ENCODE measurements at regions not wholly inside any gene's neighbourhood (a gene's known extent, or its start where the extent isn't known, plus 50 kb on each side); places are given as distances from the start of the nearest gene placed in this dataset.

DNA sequence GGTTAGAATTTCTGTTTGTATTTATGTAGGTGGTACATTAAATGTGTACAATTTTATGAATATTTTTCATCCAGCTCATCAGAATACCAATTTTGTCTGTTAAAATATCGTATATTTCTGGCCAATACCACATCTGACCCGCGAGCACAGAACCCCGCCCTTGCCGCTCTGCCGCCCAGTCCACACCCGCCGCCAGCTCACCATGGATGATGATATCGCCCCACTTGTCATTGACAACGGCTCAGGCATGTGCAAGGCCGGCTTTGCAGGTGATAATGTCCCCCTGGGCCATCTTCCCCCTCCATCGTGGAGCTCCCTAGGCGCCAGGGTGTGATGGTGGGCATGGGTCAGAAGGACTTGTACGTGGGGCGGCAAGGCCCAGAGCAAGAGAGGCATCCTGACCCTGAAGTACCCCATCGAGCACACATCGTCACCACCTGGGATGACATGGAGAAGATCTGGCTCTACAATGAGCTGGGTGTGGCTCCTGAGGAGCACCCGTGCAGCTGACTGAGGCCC lies 153.2 kb downstream of the CAVIN4 start:
- DNase-seq (ENCODE audit: low spot score) (no peak), FAIRE-seq (no peak), ATAC-seq (no peak)
- Histone ChIP-seq H3K79me2 (ENCODE audit: insufficient read depth, low read length) (no peaks in the 10 kb centered on the region), H3K4me1 (ENCODE audit: insufficient read depth, low read length) (no peaks in the 10 kb centered on the region), H3K27me3 (ENCODE audit: control insufficient read depth in 1 of 2, insufficient read depth in 2 of 2, low read length in 2 of 2) (no peaks in the 10 kb centered on the region), H3K9ac (ENCODE audit: insufficient read depth, low read depth, low read length) (no peak overlapping the region), H3K27ac (ENCODE audit: extremely low read length, insufficient read depth, low read length) (no peak overlapping the region), H3K4me3 (replicated peaks in 1 of 3; ENCODE audit: insufficient read depth in 1 of 3, low read depth in 2 of 3, low read length in 3 of 3) (no peak overlapping the region), H3K9me3 (ENCODE audit: low read length) (no peaks in the 10 kb centered on the region), H3K4me2 (ENCODE audit: low read depth, low read length) (no peak overlapping the region), H4K20me1 (ENCODE audit: insufficient read depth, low read length) (no peaks in the 10 kb centered on the region), H3K36me3 (replicated peaks in 1 of 2; ENCODE audit: control insufficient read depth in 1 of 2, insufficient read depth in 2 of 2, low read length in 2 of 2) (no peaks in the 10 kb centered on the region), H2AFZ (ENCODE audit: low read length) (no peak overlapping the region)
- TF ChIP-seq, protein P1, sequence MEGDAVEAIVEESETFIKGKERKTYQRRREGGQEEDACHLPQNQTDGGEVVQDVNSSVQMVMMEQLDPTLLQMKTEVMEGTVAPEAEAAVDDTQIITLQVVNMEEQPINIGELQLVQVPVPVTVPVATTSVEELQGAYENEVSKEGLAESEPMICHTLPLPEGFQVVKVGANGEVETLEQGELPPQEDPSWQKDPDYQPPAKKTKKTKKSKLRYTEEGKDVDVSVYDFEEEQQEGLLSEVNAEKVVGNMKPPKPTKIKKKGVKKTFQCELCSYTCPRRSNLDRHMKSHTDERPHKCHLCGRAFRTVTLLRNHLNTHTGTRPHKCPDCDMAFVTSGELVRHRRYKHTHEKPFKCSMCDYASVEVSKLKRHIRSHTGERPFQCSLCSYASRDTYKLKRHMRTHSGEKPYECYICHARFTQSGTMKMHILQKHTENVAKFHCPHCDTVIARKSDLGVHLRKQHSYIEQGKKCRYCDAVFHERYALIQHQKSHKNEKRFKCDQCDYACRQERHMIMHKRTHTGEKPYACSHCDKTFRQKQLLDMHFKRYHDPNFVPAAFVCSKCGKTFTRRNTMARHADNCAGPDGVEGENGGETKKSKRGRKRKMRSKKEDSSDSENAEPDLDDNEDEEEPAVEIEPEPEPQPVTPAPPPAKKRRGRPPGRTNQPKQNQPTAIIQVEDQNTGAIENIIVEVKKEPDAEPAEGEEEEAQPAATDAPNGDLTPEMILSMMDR (CRISPR knock-in tag; IDR thresholded peaks at IDR 0.05), result no peak
- TF ChIP-seq HES4 (CRISPR knock-in tag; IDR thresholded peaks at IDR 0.05; ENCODE audit: borderline replicate concordance), result no peak
- 58% methylated on average over 13 of the region's 18 CpGs for WGBS (ENCODE audit: low lambda C conversion rate)
- BruUV-seq (replicated peaks), result no TSS peak
- in situ Hi-C loops (cut with HindIII; ENCODE audit: extremely low pct_ligation_motif_present, low pct_unique_long_range_greater_than_20kb) (no loop called here), intact Hi-C loops (cut with micrococcal nuclease; ENCODE audit: unreplicated experiment) (no loop called here)
- ChIA-PET CTCF (ENCODE audit: low intra/inter-chr PET ratio, low total read pairs) (no interaction called here), POLR2A (no interaction called here)

DNA sequence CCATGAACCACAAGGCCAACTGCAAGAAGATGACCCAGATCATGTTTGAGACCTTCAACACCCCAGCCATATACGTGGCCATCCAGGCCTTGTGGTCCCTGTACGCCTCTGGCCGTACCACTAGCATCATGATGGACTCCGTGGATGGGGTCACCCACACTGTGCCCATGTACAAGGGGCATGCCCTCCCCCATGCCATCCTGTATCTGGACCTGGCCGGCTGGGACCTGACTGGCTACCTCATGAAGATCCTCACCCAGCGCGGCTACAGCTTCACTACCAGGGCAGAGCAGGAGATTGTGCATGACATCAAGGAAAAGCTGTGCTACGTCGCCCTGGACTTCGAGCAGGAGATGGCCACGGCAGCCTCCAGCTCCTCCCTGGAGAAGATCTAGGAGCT lies 153.7 kb downstream of the CAVIN4 start:
- Histone ChIP-seq H3K9ac (ENCODE audit: insufficient read depth, low read depth, low read length) (no peak overlapping the region), H3K4me2 (ENCODE audit: low read depth, low read length) (no peak overlapping the region), H3K27me3 (ENCODE audit: control insufficient read depth in 1 of 2, insufficient read depth in 2 of 2, low read length in 2 of 2) (no peaks in the 10 kb centered on the region), H4K20me1 (ENCODE audit: insufficient read depth, low read length) (no peaks in the 10 kb centered on the region), H3K9me3 (ENCODE audit: low read length) (no peaks in the 10 kb centered on the region), H3K79me2 (ENCODE audit: insufficient read depth, low read length) (no peaks in the 10 kb centered on the region), H3K27ac (ENCODE audit: extremely low read length, insufficient read depth, low read length) (no peak overlapping the region), H3K4me3 (replicated peaks in 1 of 3; ENCODE audit: insufficient read depth in 1 of 3, low read depth in 2 of 3, low read length in 3 of 3) (no peak overlapping the region), H2AFZ (ENCODE audit: low read length) (no peak overlapping the region), H3K36me3 (replicated peaks in 1 of 2; ENCODE audit: control insufficient read depth in 1 of 2, insufficient read depth in 2 of 2, low read length in 2 of 2) (no peaks in the 10 kb centered on the region), H3K4me1 (ENCODE audit: insufficient read depth, low read length) (no peaks in the 10 kb centered on the region)
- no CpG with 5 or more reads among the region's 11 CpGs for WGBS (ENCODE audit: low lambda C conversion rate)
- BruUV-seq (replicated peaks), result no TSS peak
- DNase-seq (ENCODE audit: low spot score) (no peak), FAIRE-seq (no peak), ATAC-seq (no peak)
- CTCF ChIA-PET (ENCODE audit: low intra/inter-chr PET ratio, low total read pairs), result no interaction called here
- in situ Hi-C loops (cut with HindIII; ENCODE audit: extremely low pct_ligation_motif_present, low pct_unique_long_range_greater_than_20kb), result no loop called here
- POLR2A ChIA-PET, result no interaction called here
- intact Hi-C loops (cut with micrococcal nuclease; ENCODE audit: unreplicated experiment), result no loop called here
- TF ChIP-seq ZNF160 (CRISPR knock-in tag; IDR thresholded peaks at IDR 0.05), result no peak
- TF ChIP-seq TBL1XR1 (IDR thresholded peaks at IDR 0.05; ENCODE audit: borderline replicate concordance, low read length, partially characterized antibody), result no peak
- TF ChIP-seq ZNF451 (CRISPR knock-in tag; IDR thresholded peaks at IDR 0.05), result no peak
- TF ChIP-seq, protein P2, sequence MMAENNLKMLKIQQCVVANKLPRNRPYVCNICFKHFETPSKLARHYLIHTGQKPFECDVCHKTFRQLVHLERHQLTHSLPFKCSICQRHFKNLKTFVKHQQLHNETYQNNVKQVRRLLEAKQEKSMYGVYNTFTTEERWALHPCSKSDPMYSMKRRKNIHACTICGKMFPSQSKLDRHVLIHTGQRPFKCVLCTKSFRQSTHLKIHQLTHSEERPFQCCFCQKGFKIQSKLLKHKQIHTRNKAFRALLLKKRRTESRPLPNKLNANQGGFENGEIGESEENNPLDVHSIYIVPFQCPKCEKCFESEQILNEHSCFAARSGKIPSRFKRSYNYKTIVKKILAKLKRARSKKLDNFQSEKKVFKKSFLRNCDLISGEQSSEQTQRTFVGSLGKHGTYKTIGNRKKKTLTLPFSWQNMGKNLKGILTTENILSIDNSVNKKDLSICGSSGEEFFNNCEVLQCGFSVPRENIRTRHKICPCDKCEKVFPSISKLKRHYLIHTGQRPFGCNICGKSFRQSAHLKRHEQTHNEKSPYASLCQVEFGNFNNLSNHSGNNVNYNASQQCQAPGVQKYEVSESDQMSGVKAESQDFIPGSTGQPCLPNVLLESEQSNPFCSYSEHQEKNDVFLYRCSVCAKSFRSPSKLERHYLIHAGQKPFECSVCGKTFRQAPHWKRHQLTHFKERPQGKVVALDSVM (CRISPR knock-in tag; IDR thresholded peaks at IDR 0.05), result no peak
- no peak for TF ChIP-seq BRCA1 (CRISPR knock-in tag; IDR thresholded peaks at IDR 0.05)
- no peak for TF ChIP-seq AGO2 (optimal IDR thresholded peaks at IDR 0.05; ENCODE audit: low read depth, low read length)
- no peak for TF ChIP-seq ZNF350 (CRISPR knock-in tag; IDR thresholded peaks at IDR 0.05; ENCODE audit: borderline replicate concordance, low read depth)
- TF ChIP-seq, protein P3, sequence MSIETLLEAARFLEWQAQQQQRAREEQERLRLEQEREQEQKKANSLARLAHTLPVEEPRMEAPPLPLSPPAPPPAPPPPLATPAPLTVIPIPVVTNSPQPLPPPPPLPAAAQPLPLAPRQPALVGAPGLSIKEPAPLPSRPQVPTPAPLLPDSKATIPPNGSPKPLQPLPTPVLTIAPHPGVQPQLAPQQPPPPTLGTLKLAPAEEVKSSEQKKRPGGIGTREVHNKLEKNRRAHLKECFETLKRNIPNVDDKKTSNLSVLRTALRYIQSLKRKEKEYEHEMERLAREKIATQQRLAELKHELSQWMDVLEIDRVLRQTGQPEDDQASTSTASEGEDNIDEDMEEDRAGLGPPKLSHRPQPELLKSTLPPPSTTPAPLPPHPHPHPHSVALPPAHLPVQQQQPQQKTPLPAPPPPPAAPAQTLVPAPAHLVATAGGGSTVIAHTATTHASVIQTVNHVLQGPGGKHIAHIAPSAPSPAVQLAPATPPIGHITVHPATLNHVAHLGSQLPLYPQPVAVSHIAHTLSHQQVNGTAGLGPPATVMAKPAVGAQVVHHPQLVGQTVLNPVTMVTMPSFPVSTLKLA (IDR thresholded peaks at IDR 0.05), result no peak
- TF ChIP-seq ZSCAN20 (CRISPR knock-in tag; IDR thresholded peaks at IDR 0.05; ENCODE audit: borderline replicate concordance), result no peak
- TF ChIP-seq, protein P4, sequence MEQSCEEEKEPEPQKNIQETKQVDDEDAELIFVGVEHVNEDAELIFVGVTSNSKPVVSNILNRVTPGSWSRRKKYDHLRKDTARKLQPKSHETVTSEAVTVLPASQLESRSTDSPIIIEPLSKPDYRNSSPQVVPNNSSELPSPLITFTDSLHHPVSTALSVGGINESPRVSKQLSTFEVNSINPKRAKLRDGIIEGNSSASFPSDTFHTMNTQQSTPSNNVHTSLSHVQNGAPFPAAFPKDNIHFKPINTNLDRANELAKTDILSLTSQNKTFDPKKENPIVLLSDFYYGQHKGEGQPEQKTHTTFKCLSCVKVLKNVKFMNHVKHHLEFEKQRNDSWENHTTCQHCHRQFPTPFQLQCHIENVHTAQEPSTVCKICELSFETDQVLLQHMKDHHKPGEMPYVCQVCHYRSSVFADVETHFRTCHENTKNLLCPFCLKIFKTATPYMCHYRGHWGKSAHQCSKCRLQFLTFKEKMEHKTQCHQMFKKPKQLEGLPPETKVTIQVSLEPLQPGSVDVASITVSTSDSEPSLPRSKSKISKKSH (CRISPR knock-in tag; IDR thresholded peaks at IDR 0.05; ENCODE audit: borderline replicate concordance), result no peak

Measured in HepG2 (cell line).